SK-N-MC (cell line): ENCODE measurements at regions not wholly inside any gene's neighbourhood (a gene's known extent, or its start where the extent isn't known, plus 50 kb on each side); places are given as distances from the start of the nearest gene placed in this dataset.

Experiments
- EZH2 ChIP-seq: fragments of 200-600 bp; sonication (generic); IDR thresholded peaks from one replicate; pipeline ENCODE4 v1.6.1; 2017; ENCODE audit warnings: antibody characterized with exemption
- POLR2AphosphoS5 ChIP-seq: IDR thresholded peaks from 2 replicates; pipeline ENCODE4 v1.6.1; 2012; ENCODE audit warnings: mild to moderate bottlenecking, low read depth, low read length, borderline replicate concordance

GRCh38 chrX:69317721-69318120 lies 152.5 kb upstream of the PJA1 start:
- TF ChIP-seq EZH2 (no peak), POLR2AphosphoS5 (no peak)
